Left forelimb (tissue), 1 donor: ENCODE measurements at regions not wholly inside any gene's neighbourhood (a gene's known extent, or its start where the extent isn't known, plus 50 kb on each side); places are given as distances from the start of the nearest gene placed in this dataset.
A peak's percentile ranks its signal among the peaks of the same experiment; 100 is the strongest.
"Not testable (repeated sequence)": the region's sequence is repeated elsewhere in the genome, so short reads cannot be mapped to it uniquely, and the experiment has no call there.

Source experiments
- DNase-seq: peaks from one replicate; pipeline ENCODE4 v3.0.0-alpha.2; 2018; ENCODE audit warnings: low spot score

DNA sequence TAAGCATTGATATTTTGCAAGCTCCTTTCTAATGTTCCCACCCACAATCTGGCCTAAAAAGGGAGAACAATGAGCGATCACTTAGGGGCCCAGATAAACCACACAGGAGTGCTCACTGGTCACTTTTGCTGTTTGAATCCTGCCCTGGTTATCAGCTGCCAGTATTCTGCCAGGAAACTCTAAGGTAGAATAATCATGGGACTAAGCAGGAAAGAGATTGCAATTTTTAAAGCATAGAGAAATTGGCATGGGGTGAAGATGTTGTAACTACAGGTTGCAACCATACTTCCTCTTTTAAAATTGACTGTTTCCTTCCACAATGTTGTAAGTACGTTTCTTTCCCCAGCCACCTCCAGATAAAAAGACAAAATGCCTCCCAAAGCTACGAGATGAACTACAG is 251.2 kb upstream of the CDH11 start:
- no peak for DNase-seq

DNA sequence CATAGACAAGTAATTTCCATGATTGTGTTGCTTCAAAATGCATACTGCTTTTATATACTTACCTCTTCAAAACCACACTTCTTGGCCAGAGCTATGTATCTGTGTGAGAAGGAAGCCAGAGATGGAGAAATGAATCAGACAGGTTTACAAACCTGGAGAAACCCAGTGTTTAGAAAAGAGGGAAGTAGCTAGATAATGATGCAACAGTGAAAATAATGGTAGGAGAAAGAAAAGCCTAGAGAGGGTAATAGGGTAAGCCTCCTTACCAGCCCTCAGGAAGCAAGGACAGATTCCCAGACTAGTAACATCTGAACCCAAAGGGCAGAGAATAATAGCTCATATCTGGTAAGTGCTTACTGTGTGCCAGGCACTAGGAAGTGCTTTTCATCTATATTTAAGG is 250.3 kb upstream of the CDH11 start:
- DNase-seq = no peak

DNA sequence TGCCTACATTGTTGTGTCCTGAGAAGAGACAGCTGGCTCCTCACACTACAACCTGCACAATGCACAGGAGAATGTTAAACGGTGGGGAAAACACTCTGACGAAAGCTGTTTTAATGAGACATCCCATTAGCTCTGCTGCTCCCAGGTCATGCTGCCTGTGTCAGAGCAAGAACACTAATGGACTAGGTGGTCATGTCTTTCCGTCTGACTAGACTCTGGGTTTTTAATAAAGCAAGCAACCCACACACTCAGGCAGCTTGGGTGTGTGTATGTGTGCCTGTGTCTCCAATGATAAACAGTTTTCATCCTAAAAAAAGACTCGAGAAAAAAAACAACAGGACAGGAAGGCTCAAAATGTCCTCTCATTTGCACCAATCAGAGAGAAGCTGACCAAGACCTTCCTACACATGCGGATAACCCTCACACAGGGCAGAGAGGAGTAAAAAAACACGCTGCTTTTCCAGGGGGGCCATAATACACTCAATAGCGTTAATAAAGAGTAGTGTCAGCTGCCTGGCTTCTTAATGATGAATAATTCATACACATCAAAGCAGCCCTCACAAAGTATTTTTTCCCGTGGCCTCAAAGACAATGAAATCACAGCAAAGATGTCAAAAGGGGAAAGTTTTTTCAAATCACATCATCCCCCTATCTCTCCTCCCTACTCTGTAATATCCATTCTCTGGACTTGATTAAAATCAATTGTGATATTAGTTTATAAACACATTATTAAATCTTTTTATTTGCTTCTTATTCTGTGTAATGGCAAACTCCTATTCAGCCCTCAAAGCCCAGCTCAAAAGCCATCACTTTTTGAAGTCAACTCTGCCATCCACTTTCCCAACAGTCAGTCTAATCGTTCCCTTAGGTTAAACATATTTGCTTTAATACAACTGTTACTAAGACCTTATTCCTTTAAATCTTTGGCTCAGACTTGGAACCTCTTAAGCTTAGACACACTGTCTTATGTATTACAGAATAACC is 244.2 kb upstream of the CDH11 start:
- no peak for DNase-seq

DNA sequence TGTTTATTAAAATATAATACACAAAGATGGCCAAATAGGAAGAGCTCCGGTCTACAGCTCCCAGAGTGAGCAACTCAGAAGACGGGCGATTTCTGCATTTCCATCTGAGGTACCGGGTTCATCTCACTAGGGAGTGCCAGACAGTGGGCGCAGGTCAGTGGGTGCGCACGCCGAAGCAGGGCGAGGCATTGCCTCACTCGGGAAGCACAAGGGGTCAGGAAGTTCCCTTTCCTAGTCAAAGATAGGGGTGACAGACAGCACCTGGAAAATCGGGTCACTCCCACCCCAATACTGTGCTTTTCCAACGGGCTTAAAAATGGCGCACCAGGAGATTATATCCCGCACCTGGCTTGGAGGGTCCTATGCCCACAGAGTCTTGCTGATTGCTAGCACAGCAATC is 234.9 kb upstream of the CDH11 start:
- not testable (repeated sequence) for DNase-seq

DNA sequence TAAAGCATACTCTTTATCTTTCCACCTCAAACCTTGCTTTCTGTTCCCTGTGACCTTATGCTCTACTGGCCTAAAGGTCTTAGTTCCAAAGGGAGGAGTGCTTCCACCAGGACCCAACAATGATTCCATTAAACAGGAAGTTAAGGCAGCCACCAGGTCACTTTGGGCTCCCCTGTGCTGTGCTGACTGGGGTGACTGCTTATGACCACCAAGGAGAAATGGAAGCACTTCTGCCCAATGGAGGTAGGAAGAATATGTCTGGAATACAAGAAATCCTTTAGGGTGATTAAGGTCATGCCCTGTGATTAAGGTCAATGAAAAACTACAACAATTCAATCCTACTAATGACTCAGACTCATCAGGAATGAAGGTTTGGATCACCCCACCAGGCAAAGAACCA is 233.8 kb upstream of the CDH11 start:
- no peak for DNase-seq

DNA sequence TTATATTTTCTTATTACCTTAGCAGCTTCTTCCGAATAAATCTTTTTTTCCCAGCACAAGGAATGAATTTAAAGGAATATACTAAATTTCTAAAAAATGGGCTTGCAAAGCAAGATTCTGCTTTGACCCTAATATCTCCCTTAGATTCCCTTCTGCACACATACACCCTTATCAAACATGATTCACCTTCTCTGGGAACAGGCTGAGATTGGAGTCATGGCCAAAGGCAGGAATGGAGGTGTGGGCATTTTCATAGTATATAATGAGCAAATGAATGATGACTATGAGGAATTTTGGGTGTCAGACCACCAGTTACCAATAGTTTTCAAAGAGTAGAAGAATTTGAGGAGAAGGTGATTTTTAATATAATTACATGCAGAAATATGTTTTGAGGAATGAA is 231.3 kb upstream of the CDH11 start:
- no peak for DNase-seq

DNA sequence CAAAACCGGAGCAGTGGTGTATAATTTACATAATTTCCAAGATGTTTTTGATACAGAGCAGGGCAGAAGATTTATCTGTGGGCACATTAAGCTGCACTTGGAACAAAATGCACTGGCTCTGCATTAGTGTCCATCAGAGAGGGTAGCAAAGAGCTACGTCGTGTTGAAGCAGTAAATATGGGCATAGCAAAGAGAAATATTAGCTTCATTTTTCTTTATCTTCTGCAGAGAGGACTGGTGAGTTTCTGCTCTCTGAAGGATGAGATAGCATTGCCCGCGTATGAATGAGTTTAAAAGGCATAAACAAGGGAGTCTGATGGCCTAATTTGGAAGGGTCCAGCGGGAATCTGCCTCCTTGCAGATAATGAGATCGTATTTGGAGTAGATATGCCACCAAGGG is 227.8 kb upstream of the CDH11 start:
- no peak for DNase-seq

DNA sequence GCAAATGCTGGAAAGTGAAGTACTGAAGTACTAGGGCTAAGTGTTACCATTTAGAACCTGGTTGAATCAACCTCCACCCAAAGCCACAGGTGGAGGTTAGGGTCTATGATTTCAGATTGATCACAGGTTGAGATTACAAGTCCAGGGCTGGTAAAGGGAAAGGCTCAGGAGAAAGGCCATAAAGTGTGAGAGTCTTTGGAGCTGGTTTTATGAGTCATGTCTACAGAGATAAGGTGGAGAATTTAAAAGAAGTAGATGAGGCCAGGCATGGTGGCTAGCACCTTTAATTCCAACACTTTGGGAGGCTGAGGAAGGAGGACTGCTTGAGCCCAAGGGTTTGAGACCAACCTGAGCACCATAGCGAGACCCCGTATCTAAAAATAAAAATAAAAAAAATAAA is 221.7 kb upstream of the CDH11 start:
- no peak for DNase-seq

DNA sequence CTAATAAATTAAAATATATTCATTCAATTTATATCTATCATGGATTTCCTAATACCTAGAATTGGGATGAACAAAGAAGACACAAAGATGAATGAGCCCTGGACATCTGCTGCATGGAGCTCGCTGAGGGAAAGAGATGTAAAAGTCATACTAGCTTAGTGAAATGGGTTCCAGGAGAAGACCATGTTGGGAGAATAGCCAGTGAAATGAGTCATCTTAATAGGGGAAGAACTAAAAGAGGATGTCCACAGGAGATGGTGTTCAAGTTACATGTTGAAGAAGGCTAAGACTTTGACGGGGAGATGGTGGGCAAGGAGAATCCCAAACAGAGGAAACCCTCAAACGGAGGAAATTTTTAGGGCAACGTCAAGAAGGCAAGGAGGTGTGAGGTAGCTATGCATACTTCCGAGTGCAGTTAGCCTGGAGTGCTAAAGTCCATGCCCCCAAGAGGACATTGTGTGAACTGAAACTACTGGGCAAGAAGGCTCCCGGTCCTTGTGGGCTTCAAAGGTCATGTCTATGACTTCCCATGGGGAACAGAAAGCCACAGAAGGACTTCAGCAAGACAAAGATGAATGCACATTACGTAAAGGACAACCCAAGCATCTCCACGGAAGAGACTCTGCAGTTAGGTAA is 220.5 kb upstream of the CDH11 start:
- no peak for DNase-seq

DNA sequence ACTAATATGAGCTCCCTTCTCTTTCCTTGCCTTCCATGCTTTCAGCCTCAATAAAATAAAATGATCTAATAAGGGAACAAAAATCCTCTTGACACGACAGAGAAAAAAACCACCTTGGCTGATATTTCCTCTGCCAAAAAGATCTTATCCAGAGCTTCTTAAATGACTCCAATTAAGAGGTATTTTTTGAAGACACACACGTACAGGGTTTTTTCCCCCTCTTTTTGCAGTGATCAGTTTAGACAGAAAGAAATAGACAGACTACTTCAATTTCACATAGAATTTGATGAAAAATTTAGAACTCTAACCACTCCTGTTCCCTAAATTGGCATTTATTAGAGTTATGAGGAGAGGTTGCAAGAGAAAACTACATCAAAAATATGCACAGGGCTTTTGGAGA is 217.2 kb upstream of the CDH11 start:
- DNase-seq = no peak

DNA sequence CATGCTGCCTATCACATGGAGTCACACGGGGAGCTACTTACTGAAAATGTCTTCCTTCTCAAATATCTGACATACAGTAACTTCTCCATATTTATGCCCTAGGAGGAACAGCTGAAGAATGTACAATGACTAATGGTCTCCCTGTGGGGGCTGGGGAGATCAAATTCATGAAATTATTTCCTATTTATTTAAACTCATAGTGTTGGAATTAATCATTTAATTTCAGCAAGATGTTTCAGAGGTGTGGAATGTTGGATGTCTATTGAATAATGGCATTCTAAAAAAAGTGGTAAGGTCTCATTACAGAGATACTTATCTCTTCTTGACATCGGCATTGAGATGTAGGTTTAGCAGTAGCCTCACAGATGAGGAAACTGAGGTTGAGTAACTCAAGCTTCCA is 214.3 kb upstream of the CDH11 start:
- DNase-seq = no peak

DNA sequence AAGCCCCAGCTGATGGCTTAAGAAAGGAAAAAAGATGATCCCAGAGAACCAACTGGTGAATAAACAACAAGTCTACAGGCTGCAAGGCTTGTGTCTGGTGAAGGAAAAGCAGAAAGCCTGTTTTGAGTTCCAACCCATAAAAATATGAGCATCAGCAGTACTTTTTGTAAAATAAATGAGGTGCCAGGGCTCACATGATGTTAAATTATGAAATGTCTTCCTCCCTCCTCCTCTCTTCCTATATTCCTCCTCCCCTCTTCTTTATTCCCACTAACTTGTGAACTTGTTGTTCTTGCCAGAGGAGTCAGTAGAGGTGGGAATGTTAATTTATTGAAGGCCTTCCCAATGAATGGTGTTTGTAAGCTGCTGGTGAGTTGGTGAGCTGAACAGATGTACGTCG is 212.2 kb upstream of the CDH11 start:
- no peak for DNase-seq

DNA sequence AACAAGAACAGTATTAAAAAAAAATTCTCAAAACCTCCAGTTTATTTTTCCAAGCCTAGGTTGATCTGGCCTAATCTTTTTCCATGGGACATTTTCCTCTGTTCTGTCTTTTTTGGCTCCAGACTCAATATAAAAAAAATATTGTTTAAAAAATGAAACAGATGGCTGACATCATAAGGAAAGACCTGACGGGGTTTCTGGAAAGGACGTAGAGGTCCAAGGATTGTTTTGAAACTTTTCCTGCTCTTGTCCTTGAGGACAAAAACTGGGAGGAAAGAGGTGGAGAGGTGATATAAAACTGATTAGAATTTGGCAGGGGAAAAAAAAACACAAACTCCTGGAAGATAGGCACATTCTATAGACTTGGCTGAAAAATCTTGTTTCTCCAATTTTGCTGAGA is 211.4 kb upstream of the CDH11 start:
- DNase-seq = no peak

DNA sequence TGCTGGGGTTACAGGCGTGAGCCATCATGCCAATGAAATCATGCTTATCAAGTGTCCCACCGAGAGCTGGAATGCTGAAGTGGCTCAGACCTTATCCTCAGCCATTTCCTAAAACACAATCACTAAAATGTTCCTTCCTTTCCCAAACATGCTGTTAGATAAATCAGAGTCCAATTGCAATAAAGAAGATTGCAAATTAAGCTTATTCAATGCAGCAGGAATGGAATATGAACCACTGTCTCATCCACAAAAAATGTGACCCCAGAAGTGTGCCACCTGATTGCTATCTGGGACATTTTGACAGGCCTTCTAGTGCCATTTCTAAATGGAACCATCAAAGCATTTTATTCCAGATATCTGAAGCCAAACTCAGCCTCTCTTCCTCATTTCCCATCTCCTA is 205.5 kb upstream of the CDH11 start:
- no peak for DNase-seq

DNA sequence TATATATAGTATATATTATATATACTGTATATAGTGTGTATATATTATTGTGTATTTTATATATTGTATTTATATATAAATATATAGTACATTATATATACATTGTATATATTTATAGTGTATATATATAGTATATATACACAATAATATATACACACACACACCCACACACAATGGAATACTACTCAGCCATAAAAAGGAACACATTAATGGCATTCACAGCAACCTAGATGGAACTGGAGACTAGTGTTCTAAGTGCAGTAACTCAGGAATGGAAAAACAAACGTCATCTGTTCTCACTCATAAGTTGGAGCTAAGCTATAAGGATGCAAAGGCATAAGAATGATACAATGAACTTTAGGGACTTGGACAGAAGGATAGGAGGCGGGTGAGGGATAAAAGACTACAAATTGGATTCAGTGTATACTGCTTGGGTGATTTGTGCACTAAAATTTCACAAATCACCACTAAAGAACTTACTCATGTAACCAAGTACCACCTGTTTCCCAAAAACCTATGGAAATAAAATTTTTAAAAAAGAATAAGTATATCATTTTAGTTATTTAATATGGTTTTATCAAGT is 201.9 kb upstream of the CDH11 start:
- DNase-seq = no peak

DNA sequence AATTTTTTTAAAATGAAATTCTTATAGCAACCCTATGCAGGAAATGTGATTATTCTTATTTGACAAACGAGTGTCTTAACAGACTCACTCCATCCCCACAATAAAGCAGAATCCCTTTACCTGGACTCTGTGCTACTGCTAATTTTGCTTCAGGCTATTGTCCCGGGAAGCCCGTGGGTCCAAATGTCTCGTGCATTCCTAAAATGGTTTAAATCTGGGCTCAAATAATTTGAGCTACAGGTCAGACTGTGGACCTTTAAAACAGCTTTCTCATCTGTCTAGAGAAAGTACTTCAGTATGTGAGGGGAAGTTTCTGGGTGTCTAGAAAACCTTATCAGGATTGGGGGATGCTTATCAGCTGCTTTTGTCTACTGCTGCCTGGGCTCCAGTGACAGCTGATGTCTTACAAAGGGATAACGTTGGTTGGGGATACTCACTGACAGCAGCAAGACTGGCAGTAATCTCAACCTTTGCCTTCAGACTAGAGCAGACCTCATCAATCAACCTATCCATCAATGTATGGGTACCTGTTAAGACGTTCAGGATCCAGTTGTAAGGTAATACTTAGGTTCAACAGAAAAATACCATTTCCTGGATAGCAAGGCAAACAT is 197.9 kb upstream of the CDH11 start:
- DNase-seq = no peak

DNA sequence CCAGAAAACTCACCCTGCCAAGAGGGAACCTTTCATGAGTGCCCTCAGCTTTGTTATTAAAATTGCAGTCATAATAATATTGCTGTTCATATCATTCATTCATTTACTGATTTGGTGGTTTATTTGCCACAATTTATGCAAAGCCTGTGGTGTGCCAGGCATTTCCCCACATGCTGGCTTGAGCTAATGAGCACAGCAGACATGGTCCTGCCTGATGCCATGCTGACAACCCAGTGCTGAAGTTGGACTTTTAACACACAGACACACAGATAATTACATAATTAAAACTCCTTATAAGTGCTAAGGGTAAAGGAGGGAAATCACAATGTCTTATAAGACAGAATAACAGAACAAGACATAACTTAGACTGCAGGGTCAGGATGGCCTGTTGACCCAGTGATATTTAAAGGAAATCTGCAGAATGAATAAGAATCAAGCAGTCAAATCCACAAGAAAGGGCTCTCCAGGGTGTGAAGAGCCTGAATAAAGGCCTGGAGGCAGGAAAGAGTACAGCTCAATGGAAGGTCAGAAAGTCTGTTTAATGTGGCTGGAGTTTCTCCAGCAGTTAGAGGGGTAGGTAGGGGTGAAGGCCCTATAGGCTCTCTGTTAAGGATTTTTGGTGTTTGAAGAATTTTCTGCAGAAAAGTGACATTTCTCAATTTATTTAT is 196.9 kb upstream of the CDH11 start:
- no peak for DNase-seq

DNA sequence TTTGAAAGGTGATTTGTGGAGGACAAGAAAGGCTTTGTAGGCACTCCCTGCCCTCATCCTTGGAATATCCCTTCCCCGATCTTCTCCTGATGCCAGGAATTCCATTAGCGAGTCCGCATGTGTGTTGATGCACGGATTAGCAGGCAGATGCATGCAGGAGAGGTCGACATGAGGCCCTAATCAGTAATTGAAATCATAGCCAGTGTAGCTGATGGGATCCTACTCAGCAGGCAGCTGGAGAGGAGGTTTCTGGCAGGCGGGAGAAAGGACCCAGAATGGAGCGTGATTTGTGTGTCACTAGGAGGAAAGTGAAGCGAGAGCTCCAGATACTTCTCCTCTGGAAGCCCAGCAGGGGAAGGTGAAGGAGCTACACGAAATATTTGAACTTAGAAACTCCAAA is 196.3 kb upstream of the CDH11 start:
- no peak for DNase-seq

DNA sequence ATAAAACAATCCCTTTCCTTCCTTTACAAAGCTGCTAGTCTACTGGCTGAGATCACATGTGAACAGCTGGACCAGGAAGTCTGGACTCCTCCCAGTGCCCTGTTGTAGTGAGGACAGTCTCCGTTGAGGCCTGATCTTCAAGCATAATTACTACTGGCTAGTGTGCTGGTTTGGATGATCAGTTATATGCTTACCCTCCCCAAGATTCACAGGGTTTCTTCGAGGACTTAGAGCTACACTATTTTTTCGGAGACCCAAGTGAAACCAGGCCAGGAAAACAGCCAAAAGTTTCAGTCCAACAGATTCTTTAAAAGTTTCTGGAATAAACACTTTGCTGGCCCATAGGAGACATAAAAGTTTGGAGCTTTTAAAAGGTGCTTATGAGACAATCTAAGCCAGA is 194.9 kb upstream of the CDH11 start:
- DNase-seq = no peak

DNA sequence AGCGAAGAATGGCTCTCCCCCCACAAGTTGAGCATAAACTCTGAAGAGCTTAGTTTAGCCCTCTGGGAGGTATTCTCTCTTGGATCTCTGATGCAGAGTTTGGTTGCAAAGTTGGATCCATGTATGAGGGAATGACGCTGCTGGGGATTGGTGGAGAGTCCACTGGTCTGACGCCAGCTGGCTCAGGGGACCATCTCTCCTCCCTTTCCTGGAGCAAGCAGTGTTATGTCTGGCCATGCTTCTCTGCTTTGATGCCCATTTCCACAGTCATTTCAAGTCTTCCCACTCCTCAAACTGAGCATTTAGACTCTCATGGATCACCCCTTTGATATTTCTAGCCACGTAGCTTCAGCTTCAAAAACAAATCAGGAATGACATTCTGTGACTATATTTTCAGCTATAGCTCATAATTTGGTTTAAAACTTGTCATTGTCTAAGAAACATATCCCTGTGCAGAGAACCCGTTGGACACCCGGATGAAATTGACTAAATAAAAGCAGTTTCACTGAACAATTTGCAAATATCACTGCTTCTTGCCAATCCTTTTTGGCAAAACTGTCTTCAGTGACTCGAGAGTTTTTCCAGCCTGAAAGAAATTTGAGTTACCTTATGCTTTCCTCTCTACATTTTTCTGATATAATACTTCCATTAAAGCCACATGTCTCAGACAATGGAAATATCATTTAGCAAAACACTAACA is 193.4 kb upstream of the CDH11 start:
- DNase-seq = peak; percentile 82

DNA sequence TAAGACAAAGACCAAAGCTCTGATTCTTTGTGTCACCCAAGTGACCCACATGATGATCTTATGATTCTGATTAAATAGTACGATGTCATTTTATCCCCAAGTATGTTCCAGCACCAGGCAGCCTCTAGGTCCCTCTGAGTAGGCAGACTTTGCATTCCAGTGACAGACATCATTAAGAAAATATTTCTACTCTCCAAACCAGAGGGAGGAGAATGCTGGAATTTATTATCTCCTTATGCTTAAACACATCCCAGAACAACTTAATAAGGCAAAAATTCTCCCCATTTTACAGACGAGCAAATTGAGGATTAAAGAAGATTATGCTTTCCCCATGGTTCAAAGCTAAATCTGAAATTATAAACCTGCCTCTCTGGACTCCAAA is 192.8 kb upstream of the CDH11 start:
- no peak for DNase-seq
